ENCODE measurements at regions not wholly inside any gene's neighbourhood (a gene's known extent, or its start where the extent isn't known, plus 50 kb on each side); places are given as distances from the start of the nearest gene placed in this dataset.
A peak's percentile ranks its signal among the peaks of the same experiment; 100 is the strongest.

GRCh38 chr2:15107137-15107536 lies 454.0 kb downstream of the NBAS start:
- DNase-seq = no peak

GRCh38 chr2:15111718-15112117 lies 449.4 kb downstream of the NBAS start:
- no peak for DNase-seq

- peak; percentile 65 for DNase-seq
These were observed 448.9 kb downstream of the NBAS start for GRCh38 chr2:15112216-15112615.

GRCh38 chr2:15115776-15116175 lies 445.4 kb downstream of the NBAS start:
- no peak for DNase-seq

- DNase-seq = no peak
These were observed 444.3 kb downstream of the NBAS start for GRCh38 chr2:15116830-15117229.
